H1 (cell line): ENCODE measurements at regions not wholly inside any gene's neighbourhood (a gene's known extent, or its start where the extent isn't known, plus 50 kb on each side); places are given as distances from the start of the nearest gene placed in this dataset.

Experiments used
- TAF7 ChIP-seq: optimal IDR thresholded peaks from 2 replicates; pipeline ENCODE3; 2011; ENCODE audit warnings: low read depth, mild to moderate bottlenecking, inconsistent platforms, low read length, moderate library complexity, borderline replicate concordance
- TF ChIP-seq, protein P1 (sequence below), 3 experiments: IDR thresholded peaks; 1 replicate in 2 of 3; 2 replicates in 1 of 3; pipeline versions ENCODE4 v1.5.1 to v1.6.1; 2011; ENCODE audit warnings: low read length in 3 of 3, mild to moderate bottlenecking in 3 of 3, inconsistent platforms in 2 of 3, low read depth in 1 of 3, moderate library complexity in 1 of 3; ENCODE audit not compliant: insufficient read depth in 1 of 3; ENCODE audit errors: control extremely low read depth in 1 of 3

DNA sequence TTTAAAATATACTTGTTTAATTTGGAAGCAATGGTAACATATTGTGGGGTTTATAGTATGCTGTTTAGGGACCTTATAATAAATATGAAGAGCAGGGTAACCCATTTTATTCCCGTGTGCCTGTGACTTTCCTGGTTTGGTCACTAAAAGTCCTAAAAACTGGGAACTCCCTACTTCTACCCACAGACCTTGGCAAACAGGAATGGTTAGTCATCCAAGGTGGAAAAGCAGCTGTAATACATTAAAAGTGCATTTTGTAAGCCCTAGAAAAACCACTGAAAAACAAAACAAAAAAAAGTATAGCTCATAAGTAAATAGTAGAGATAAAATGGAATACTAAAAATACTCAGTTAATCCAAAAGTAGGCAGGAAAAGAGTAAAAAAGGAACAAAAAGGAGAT is 538.9 kb downstream of the LMO4 start:
- no peak for TF ChIP-seq TAF7
- TF ChIP-seq, protein P1, sequence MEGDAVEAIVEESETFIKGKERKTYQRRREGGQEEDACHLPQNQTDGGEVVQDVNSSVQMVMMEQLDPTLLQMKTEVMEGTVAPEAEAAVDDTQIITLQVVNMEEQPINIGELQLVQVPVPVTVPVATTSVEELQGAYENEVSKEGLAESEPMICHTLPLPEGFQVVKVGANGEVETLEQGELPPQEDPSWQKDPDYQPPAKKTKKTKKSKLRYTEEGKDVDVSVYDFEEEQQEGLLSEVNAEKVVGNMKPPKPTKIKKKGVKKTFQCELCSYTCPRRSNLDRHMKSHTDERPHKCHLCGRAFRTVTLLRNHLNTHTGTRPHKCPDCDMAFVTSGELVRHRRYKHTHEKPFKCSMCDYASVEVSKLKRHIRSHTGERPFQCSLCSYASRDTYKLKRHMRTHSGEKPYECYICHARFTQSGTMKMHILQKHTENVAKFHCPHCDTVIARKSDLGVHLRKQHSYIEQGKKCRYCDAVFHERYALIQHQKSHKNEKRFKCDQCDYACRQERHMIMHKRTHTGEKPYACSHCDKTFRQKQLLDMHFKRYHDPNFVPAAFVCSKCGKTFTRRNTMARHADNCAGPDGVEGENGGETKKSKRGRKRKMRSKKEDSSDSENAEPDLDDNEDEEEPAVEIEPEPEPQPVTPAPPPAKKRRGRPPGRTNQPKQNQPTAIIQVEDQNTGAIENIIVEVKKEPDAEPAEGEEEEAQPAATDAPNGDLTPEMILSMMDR (IDR thresholded peaks at IDR 0.05; ENCODE audit: control extremely low read depth in 1 of 3, insufficient read depth in 1 of 3, low read depth in 1 of 3, low read length in 3 of 3): no peak
